ENCODE measurements at regions not wholly inside any gene's neighbourhood (a gene's known extent, or its start where the extent isn't known, plus 50 kb on each side); places are given as distances from the start of the nearest gene placed in this dataset.

GRCh38 chr6:37758647-37759046 is 60.9 kb upstream of the ZFAND3 start (continued):
- TF ChIP-seq CHD7 (IDR thresholded peaks at IDR 0.05; ENCODE audit: insufficient replicate concordance, low read length) (no peak), GABPA (IDR thresholded peaks at IDR 0.05; ENCODE audit: borderline replicate concordance, insufficient read depth, low read length) (no peak), JUND (IDR thresholded peaks at IDR 0.05; ENCODE audit: low read length) (no peak), ATF2 (IDR thresholded peaks at IDR 0.05; ENCODE audit: low read length) (no peak), MAFK (IDR thresholded peaks at IDR 0.05; ENCODE audit: low read depth, low read length) (no peak), CHD2 (IDR thresholded peaks at IDR 0.05; ENCODE audit: low read length) (no peak), POLR2AphosphoS5 (IDR thresholded peaks at IDR 0.05; ENCODE audit: low read depth, low read length) (no peak)
